Gastrocnemius medialis (tissue), 4 donors: ENCODE measurements at regions not wholly inside any gene's neighbourhood (a gene's known extent, or its start where the extent isn't known, plus 50 kb on each side); places are given as distances from the start of the nearest gene placed in this dataset.

Experiments used
- ATAC-seq, 2 donors: fragments of 150-250 bp; one replicate each; pipeline ENCODE4 v1.9.1; 2016
- DNase-seq, 2 donors: peaks; one replicate each; pipeline ENCODE4 v3.0.0-alpha.2; 2019
- H3K27ac ChIP-seq, 4 donors: fragments of 200-600 bp; sonication (generic); 1 replicate in 1 of 4; 2 replicates in 3 of 4; pipeline ENCODE4 v1.5.1; 2016 to 2018; ENCODE audit warnings: mild to moderate bottlenecking in 2 of 4, moderate library complexity in 1 of 4
- H3K27me3 ChIP-seq, 3 donors: fragments of 200-600 bp; sonication (generic) in 2 of 3; 1 replicate in 1 of 3; 2 replicates in 2 of 3; pipeline versions ENCODE4 v1.5.1 to v1.6.0; 2016 to 2019; ENCODE audit warnings: mild to moderate bottlenecking in 1 of 3, moderate library complexity in 1 of 3
- H3K36me3 ChIP-seq, 2 donors: fragments of 200-600 bp; sonication (generic) in 1 of 2; one replicate each; pipeline ENCODE4 v1.5.1; 2017 to 2018
- H3K4me1 ChIP-seq, 2 donors: fragments of 200-600 bp; sonication (generic) in 1 of 2; one replicate each; pipeline ENCODE4 v1.5.1; 2016 to 2017; ENCODE audit warnings: mild to moderate bottlenecking in 2 of 2
- H3K4me3 ChIP-seq, 4 donors: fragments of 200-600 bp; sonication (generic) in 3 of 4; 1 replicate in 1 of 4; 2 replicates in 3 of 4; pipeline ENCODE4 v1.5.1; 2016 to 2019; ENCODE audit warnings: mild to moderate bottlenecking in 2 of 4
- H3K9me3 ChIP-seq, 3 donors: fragments of 200-600 bp; sonication (generic) in 2 of 3; 1 replicate in 1 of 3; 2 replicates in 2 of 3; pipeline ENCODE4 v1.5.1; 2016 to 2019
- CTCF ChIP-seq, 5 experiments: fragments of 450-650 bp in 3 of 5; fragments of 200-600 bp in 2 of 5; sonication (generic) in 2 of 5; IDR thresholded peaks in 4 of 5; conservative IDR thresholded peaks in 1 of 5; 1 replicate in 4 of 5; 2 replicates in 1 of 5; pipeline ENCODE4 v1.5.1; 2016 to 2019; ENCODE audit warnings: antibody characterized with exemption in 5 of 5, mild to moderate bottlenecking in 3 of 5, moderate library complexity in 3 of 5
- POLR2A ChIP-seq, 2 donors: fragments of 450-650 bp; IDR thresholded peaks; one replicate each; pipeline ENCODE4 v1.6.1; 2017; ENCODE audit warnings: antibody characterized with exemption in 2 of 2, mild to moderate bottlenecking in 2 of 2, moderate library complexity in 2 of 2
- in situ Hi-C, 4 donors: fragments of 200-750 bp; cut with MboI; loops; one replicate each; pipeline versions ENCODE4 v1.15.0 to v1.8.0; 2017; ENCODE audit warnings: low sequenced_read_pairs in 4 of 4
- intact Hi-C: fragments of 100-400 bp; cut with DNase I; formaldehyde crosslinking; loops from one replicate; pipeline ENCODE4 v1.15.1; 2023; ENCODE audit warnings: low total_unique reads

- H3K4me1 ChIP-seq = no peaks in the 10 kb centered on the region
- no peak for ATAC-seq
- intact Hi-C loops = no loop called here
Observed at GRCh38 chr6:82588020-82588419, 224.4 kb downstream of the TPBG start.

GRCh38 chr6:82588859-82589412 is 225.3 kb downstream of the TPBG start:
- Histone ChIP-seq H3K4me3 (no peak overlapping the region), H3K9me3 (no peaks in the 10 kb centered on the region), H3K27me3 (no peaks in the 10 kb centered on the region), H3K27ac (no peak overlapping the region), H3K36me3 (no peaks in the 10 kb centered on the region), H3K4me1 (no peaks in the 10 kb centered on the region)
- in situ Hi-C loops (no loop called here), intact Hi-C loops (no loop called here)
- DNase-seq = no peak
- no peak for ATAC-seq
- no peak for TF ChIP-seq POLR2A (IDR thresholded peaks at IDR 0.05)
- TF ChIP-seq CTCF (IDR thresholded peaks at IDR 0.05 in 4 of 5, conservative IDR thresholded peaks at IDR 0.05 in 1 of 5) = no peak

More at GRCh38 chr6:82588020-82588419, 224.4 kb downstream of the TPBG start:
- DNase-seq = no peak
- Histone ChIP-seq H3K27me3 (no peaks in the 10 kb centered on the region), H3K9me3 (no peaks in the 10 kb centered on the region), H3K4me3 (no peak overlapping the region), H3K27ac (no peak overlapping the region), H3K36me3 (no peaks in the 10 kb centered on the region)
- TF ChIP-seq POLR2A (IDR thresholded peaks at IDR 0.05) (no peak), CTCF (IDR thresholded peaks at IDR 0.05 in 4 of 5, conservative IDR thresholded peaks at IDR 0.05 in 1 of 5) (no peak)
- in situ Hi-C loops = no loop called here

- DNase-seq (no peak), ATAC-seq (no peak)
- Histone ChIP-seq H3K4me1 (no peaks in the 10 kb centered on the region), H3K27me3 (no peaks in the 10 kb centered on the region), H3K4me3 (no peak overlapping the region), H3K9me3 (no peaks in the 10 kb centered on the region), H3K36me3 (no peaks in the 10 kb centered on the region), H3K27ac (no peak overlapping the region)
- TF ChIP-seq CTCF (IDR thresholded peaks at IDR 0.05 in 4 of 5, conservative IDR thresholded peaks at IDR 0.05 in 1 of 5) (no peak), POLR2A (IDR thresholded peaks at IDR 0.05) (no peak)
- intact Hi-C loops (no loop called here), in situ Hi-C loops (no loop called here)
Observed at GRCh38 chr6:82589509-82590206, 226.0 kb downstream of the TPBG start.

GRCh38 chr6:82597201-82597600 is 233.6 kb downstream of the TPBG start:
- in situ Hi-C loops = no loop called here
- H3K27me3 ChIP-seq = no peaks in the 10 kb centered on the region

More at GRCh38 chr6:82597201-82597600, 233.6 kb downstream of the TPBG start:
- Histone ChIP-seq H3K4me1 (no peaks in the 10 kb centered on the region), H3K9me3 (no peaks in the 10 kb centered on the region), H3K36me3 (no peaks in the 10 kb centered on the region), H3K27ac (no peak overlapping the region), H3K4me3 (no peak overlapping the region)
- ATAC-seq (no peak), DNase-seq (no peak)
- no peak for TF ChIP-seq CTCF (IDR thresholded peaks at IDR 0.05 in 4 of 5, conservative IDR thresholded peaks at IDR 0.05 in 1 of 5)
- TF ChIP-seq POLR2A (IDR thresholded peaks at IDR 0.05) = no peak
- intact Hi-C loops = no loop called here
